K562 (cell line): ENCODE measurements at regions not wholly inside any gene's neighbourhood (a gene's known extent, or its start where the extent isn't known, plus 50 kb on each side); places are given as distances from the start of the nearest gene placed in this dataset.

ENCODE experiments used
- CTBP1 ChIP-seq: fragments of 450-650 bp; IDR thresholded peaks from 2 replicates; pipeline ENCODE4 v1.6.1; 2016; ENCODE audit warnings: borderline replicate concordance
- ELF1 ChIP-seq: fragments of 200-800 bp; sonication (Bioruptor generic); IDR thresholded peaks from 2 replicates; pipeline ENCODE4 v1.6.1; 2016; ENCODE audit warnings: missing genetic modification characterization, missing compliant biosample characterization
- ESRRA ChIP-seq: fragments of 450-650 bp; IDR thresholded peaks from 2 replicates; pipeline ENCODE4 v1.6.1; 2014; ENCODE audit warnings: low read depth, mild to moderate bottlenecking, moderate library complexity, borderline replicate concordance
- KAT7 ChIP-seq: sonication (generic); formaldehyde crosslinking; IDR thresholded peaks from 2 replicates; pipeline ENCODE4 v1.8.0; 2022; ENCODE audit warnings: missing genetic modification reagents, mild to moderate bottlenecking, borderline replicate concordance
- POLR2A ChIP-seq: fragments of 450-650 bp; conservative IDR thresholded peaks from 2 replicates; pipeline ENCODE4 v1.6.1; 2016
- SRSF7 ChIP-seq: fragments of 200-400 bp; formaldehyde crosslinking; optimal IDR thresholded peaks from 2 replicates; pipeline ENCODE3; 2017; ENCODE audit warnings: mild to moderate bottlenecking, low read depth, low read length
- USF1 ChIP-seq: sonication (generic); formaldehyde crosslinking; IDR thresholded peaks from 2 replicates; pipeline ENCODE4 v1.9.0; 2022; ENCODE audit warnings: mild to moderate bottlenecking, missing genetic modification reagents
- ZC3H11A ChIP-seq: IDR thresholded peaks from 2 replicates; pipeline ENCODE4 v1.6.1; 2012; ENCODE audit warnings: low read depth, low read length, improper control_type of control experiment
- ZHX1 ChIP-seq: fragments of 150-350 bp; conservative IDR thresholded peaks from 2 replicates; pipeline ENCODE4 v1.6.1; 2014; ENCODE audit warnings: low read length
- ZNF444 ChIP-seq: fragments of 250-450 bp; sonication (Bioruptor Pico); IDR thresholded peaks from 2 replicates; pipeline ENCODE4 v1.4.0; 2020; ENCODE audit warnings: mild to moderate bottlenecking, moderate library complexity
- ZNF589 ChIP-seq: fragments of 200-800 bp; sonication (Bioruptor generic); IDR thresholded peaks from 2 replicates; pipeline ENCODE4 v1.6.1; 2016; ENCODE audit warnings: low read depth, missing genetic modification characterization, missing compliant biosample characterization
- ZNF740 ChIP-seq, 3 experiments: fragments of 200-800 bp in 1 of 3; sonication (Bioruptor generic) in 1 of 3; sonication (generic) in 1 of 3; formaldehyde crosslinking in 1 of 3; IDR thresholded peaks; 2 replicates each; pipeline versions ENCODE4 v1.6.1 to v1.8.0; 2016 to 2022; ENCODE audit warnings: mild to moderate bottlenecking in 2 of 3, missing compliant biosample characterization in 2 of 3, missing genetic modification characterization in 2 of 3, missing genetic modification reagents in 1 of 3
- TF ChIP-seq, protein P1 (sequence below), 3 experiments: IDR thresholded peaks in 2 of 3; conservative IDR thresholded peaks in 1 of 3; 2 replicates each; pipeline ENCODE4 v1.5.1; 2011 to 2012; ENCODE audit warnings: low read length in 3 of 3, mild to moderate bottlenecking in 3 of 3, control low read depth in 2 of 3, improper control_type of control experiment in 1 of 3, inconsistent platforms in 1 of 3, low read depth in 1 of 3, mixed read lengths in 1 of 3, moderate library complexity in 1 of 3; ENCODE audit not compliant: insufficient read depth in 2 of 3

- no peak for TF ChIP-seq ZHX1
- no peak for TF ChIP-seq ELF1 (tag)
- TF ChIP-seq, protein P1, sequence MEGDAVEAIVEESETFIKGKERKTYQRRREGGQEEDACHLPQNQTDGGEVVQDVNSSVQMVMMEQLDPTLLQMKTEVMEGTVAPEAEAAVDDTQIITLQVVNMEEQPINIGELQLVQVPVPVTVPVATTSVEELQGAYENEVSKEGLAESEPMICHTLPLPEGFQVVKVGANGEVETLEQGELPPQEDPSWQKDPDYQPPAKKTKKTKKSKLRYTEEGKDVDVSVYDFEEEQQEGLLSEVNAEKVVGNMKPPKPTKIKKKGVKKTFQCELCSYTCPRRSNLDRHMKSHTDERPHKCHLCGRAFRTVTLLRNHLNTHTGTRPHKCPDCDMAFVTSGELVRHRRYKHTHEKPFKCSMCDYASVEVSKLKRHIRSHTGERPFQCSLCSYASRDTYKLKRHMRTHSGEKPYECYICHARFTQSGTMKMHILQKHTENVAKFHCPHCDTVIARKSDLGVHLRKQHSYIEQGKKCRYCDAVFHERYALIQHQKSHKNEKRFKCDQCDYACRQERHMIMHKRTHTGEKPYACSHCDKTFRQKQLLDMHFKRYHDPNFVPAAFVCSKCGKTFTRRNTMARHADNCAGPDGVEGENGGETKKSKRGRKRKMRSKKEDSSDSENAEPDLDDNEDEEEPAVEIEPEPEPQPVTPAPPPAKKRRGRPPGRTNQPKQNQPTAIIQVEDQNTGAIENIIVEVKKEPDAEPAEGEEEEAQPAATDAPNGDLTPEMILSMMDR (IDR thresholded peaks at IDR 0.05 in 2 of 3, conservative IDR thresholded peaks at IDR 0.05 in 1 of 3; ENCODE audit: insufficient read depth in 2 of 3, low read depth in 1 of 3, low read length in 3 of 3), result no peak
- TF ChIP-seq POLR2A, result no peak
- no peak for TF ChIP-seq KAT7 (CRISPR knock-in tag)
- TF ChIP-seq ESRRA, result no peak
- no peak for TF ChIP-seq ZNF589
- no peak for TF ChIP-seq ZNF444 (CRISPR knock-in tag)
- TF ChIP-seq ZNF740 (CRISPR knock-in tag; IDR thresholded peaks at IDR 0.05), result no peak
- TF ChIP-seq ZNF740 (tag; IDR thresholded peaks at IDR 0.05), result no peak
- TF ChIP-seq USF1 (CRISPR knock-in tag), result no peak
- no peak for TF ChIP-seq SRSF7
- no peak for TF ChIP-seq CTBP1
- no peak for TF ChIP-seq ZC3H11A
Observed at GRCh38 chr13:80688593-80688992, 347.7 kb upstream of the SPRY2 start.
